ENCODE measurements at regions not wholly inside any gene's neighbourhood (a gene's known extent, or its start where the extent isn't known, plus 50 kb on each side); places are given as distances from the start of the nearest gene placed in this dataset.

GRCh38 chr21:28167366-28167765 is 825.3 kb downstream of the LTN1 start:
- TF ChIP-seq CTCF (IDR thresholded peaks at IDR 0.05) (no peak), POLR2A (IDR thresholded peaks at IDR 0.05) (no peak)

Measured in uterus (tissue), 2 donors.